K562 (cell line): ENCODE measurements at regions not wholly inside any gene's neighbourhood (a gene's known extent, or its start where the extent isn't known, plus 50 kb on each side); places are given as distances from the start of the nearest gene placed in this dataset.

Experiments
- ATAC-seq: fragments of 200-7000 bp; cut with Tn5 transposase; 3 replicates; pipeline ENCODE4 v1.9.1; 2020; ENCODE audit warnings: moderate library complexity
- BruUV-seq: library from RNA; stranded (reverse); fragments of 400-500 nt; replicated peaks from 2 replicates; lab custom pipeline; 2021; lab: Mats Ljungman, UMichigan
- CTCF ChIA-PET: fragments of 300-600 bp; formaldehyde crosslinking; extraction: SDS; loops from one replicate; lab custom pipeline; 2021; ENCODE audit warnings: low intra/inter-chr PET ratio; lab: Yijun Ruan, JAX
- POLR2A ChIA-PET: fragments of 300-600, 350-650 bp; sonication (Branson Sonifier 250); formaldehyde crosslinking; extraction: SDS; loops from one replicate; lab custom pipeline; 2021; ENCODE audit warnings: antibody characterized with exemption, inconsistent platforms; lab: Yijun Ruan, JAX
- DNase-seq, 4 experiments: peaks; one replicate each; pipeline versions ENCODE4 v3.0.0 to v3.0.0-alpha.2; 2011 to 2018; ENCODE audit warnings: low spot score in 3 of 4, mixed read lengths in 3 of 4; ENCODE audit errors: extremely low read depth in 1 of 4
- FAIRE-seq: peaks from 2 replicates; lab custom pipeline; 2011; peaks lifted over from hg19 to GRCh38; lab: Jason Lieb, UNC
- H2AFZ ChIP-seq: 2 replicates; pipeline ENCODE4 v1.6.0; 2011; ENCODE audit warnings: low read depth, low read length, control low read depth, inconsistent platforms
- H3K27ac ChIP-seq: fragments of 200-600 bp; 3 replicates; pipeline ENCODE4 v1.8.0; 2011; ENCODE audit warnings: low read depth, mild to moderate bottlenecking, control low read depth, inconsistent platforms, low read length, moderate library complexity, mixed read lengths; ENCODE audit errors: extremely low read depth
- H3K27me3 ChIP-seq, 2 experiments: fragments of 300-600 bp in 1 of 2; 2 replicates in 1 of 2; 3 replicates in 1 of 2; pipeline versions ENCODE4 v1.6.0 to v1.8.0; 2011; ENCODE audit warnings: inconsistent platforms in 2 of 2, low read length in 2 of 2, mild to moderate bottlenecking in 1 of 2, mixed read lengths in 1 of 2, moderate library complexity in 1 of 2; ENCODE audit not compliant: control insufficient read depth in 2 of 2, insufficient read depth in 2 of 2
- H3K36me3 ChIP-seq: fragments of 300-600 bp; 3 replicates; pipeline ENCODE4 v1.8.0; 2011; ENCODE audit warnings: mild to moderate bottlenecking, low read length, inconsistent platforms; ENCODE audit not compliant: control insufficient read depth, insufficient read depth
- H3K4me1 ChIP-seq, 2 experiments: fragments of 200-600 bp in 1 of 2; replicated peaks in 1 of 2; 2 replicates in 1 of 2; 3 replicates in 1 of 2; pipeline versions ENCODE4 v1.5.1 to v1.8.0; 2011; ENCODE audit warnings: inconsistent platforms in 2 of 2, low read length in 2 of 2, mild to moderate bottlenecking in 1 of 2, mixed read lengths in 1 of 2, moderate library complexity in 1 of 2; ENCODE audit not compliant: control insufficient read depth in 2 of 2, insufficient read depth in 2 of 2
- H3K4me2 ChIP-seq: 2 replicates; pipeline ENCODE4 v1.6.1; 2011; ENCODE audit warnings: low read length, control low read depth, inconsistent platforms, mixed read lengths; ENCODE audit not compliant: insufficient read depth
- H3K4me3 ChIP-seq: fragments of 200-600 bp; sonication (generic), shearing (Covaris generic); 2 replicates; pipeline ENCODE4 v1.5.1; 2016; ENCODE audit warnings: control low read depth, inconsistent platforms
- H3K79me2 ChIP-seq: fragments of 200-600 bp; 3 replicates; pipeline ENCODE4 v1.8.0; 2011; ENCODE audit warnings: low read length, inconsistent platforms; ENCODE audit not compliant: control insufficient read depth, insufficient read depth
- H3K9ac ChIP-seq, 2 experiments: 2 replicates each; pipeline versions ENCODE4 v1.6.0 to v1.6.1; 2011; ENCODE audit warnings: low read depth in 2 of 2, low read length in 2 of 2, control low read depth in 1 of 2, inconsistent platforms in 1 of 2, mild to moderate bottlenecking in 1 of 2, mixed read lengths in 1 of 2; ENCODE audit not compliant: insufficient read depth in 1 of 2
- H3K9me1 ChIP-seq: one replicate; pipeline ENCODE4 v1.6.0; 2011; ENCODE audit warnings: inconsistent platforms, mild to moderate bottlenecking, low read length, moderate library complexity; ENCODE audit not compliant: control insufficient read depth, insufficient read depth
- H3K9me3 ChIP-seq: replicated peaks from 2 replicates; pipeline ENCODE4 v1.5.1; 2011; ENCODE audit warnings: low read depth, low read length, inconsistent platforms; ENCODE audit not compliant: control insufficient read depth, insufficient read depth
- H4K20me1 ChIP-seq: replicated peaks from 2 replicates; pipeline ENCODE4 v1.6.1; 2011; ENCODE audit warnings: low read length, inconsistent platforms, mixed read lengths; ENCODE audit not compliant: control insufficient read depth, insufficient read depth
- RHOXF2B ChIP-seq: fragments of 250-450 bp; sonication (Bioruptor Pico); conservative IDR thresholded peaks from 2 replicates; pipeline ENCODE4 v1.5.1; 2021
- SAP30 ChIP-seq: fragments of 200-600 bp; sonication (generic); IDR thresholded peaks from 2 replicates; pipeline ENCODE4 v1.6.1; 2012; ENCODE audit warnings: borderline replicate concordance, low read depth, mild to moderate bottlenecking, moderate library complexity, low read length, control low read depth, inconsistent platforms; ENCODE audit not compliant: insufficient read depth, poor library complexity, severe bottlenecking
- SRSF7 ChIP-seq: fragments of 200-400 bp; formaldehyde crosslinking; optimal IDR thresholded peaks from 2 replicates; pipeline ENCODE3; 2017; ENCODE audit warnings: mild to moderate bottlenecking, low read depth, low read length
- TFAM ChIP-seq: fragments of 250-450 bp; sonication (Bioruptor Pico); conservative IDR thresholded peaks from 2 replicates; pipeline ENCODE4 v1.5.0; 2021; ENCODE audit warnings: mild to moderate bottlenecking, moderate library complexity
- ZKSCAN1 ChIP-seq: fragments of 150-350 bp; IDR thresholded peaks from 2 replicates; pipeline ENCODE4 v1.6.1; 2016; ENCODE audit warnings: low read depth, low read length
- ZNF583 ChIP-seq: fragments of 250-450 bp; sonication (Bioruptor Pico); IDR thresholded peaks from 2 replicates; pipeline ENCODE4 v1.4.0; 2020
- in situ Hi-C: fragments of 300-500 bp; cut with MboI; formaldehyde crosslinking; loops from 4 replicates; pipeline ENCODE4 v1.15.0; 2018; ENCODE audit warnings: inconsistent platforms, mixed read lengths
- intact Hi-C: fragments of 100-400 bp; cut with micrococcal nuclease; formaldehyde crosslinking; loops from 2 replicates; pipeline ENCODE4 v1.14.2; 2022

GRCh38 chr6:82033631-82034211 is 213.8 kb downstream of the IBTK start (continued):
- TF ChIP-seq SAP30 (no peak), ZNF583 (CRISPR knock-in tag) (no peak), ZKSCAN1 (no peak)

GRCh38 chr6:82032444-82032843 is 215.1 kb downstream of the IBTK start:
- no peaks in the 10 kb centered on the region for H3K27me3 ChIP-seq
- no peak overlapping the region for H3K4me3 ChIP-seq
- in situ Hi-C loops = no loop called here
- H2AFZ ChIP-seq = no peak overlapping the region
- no peaks in the 10 kb centered on the region for H3K9me1 ChIP-seq
- no peak overlapping the region for H3K4me2 ChIP-seq
- FAIRE-seq = no peak
- POLR2A ChIA-PET = no interaction called here
- no peak overlapping the region for H3K9ac ChIP-seq
- DNase-seq = no peak
- no peaks in the 10 kb centered on the region for H3K36me3 ChIP-seq
- CTCF ChIA-PET = no interaction called here
- no peak for ATAC-seq
- H3K4me1 ChIP-seq = no peaks in the 10 kb centered on the region
- no peaks in the 10 kb centered on the region for H3K9me3 ChIP-seq
- H3K27ac ChIP-seq = no peak overlapping the region
- no peak for TF ChIP-seq SRSF7
- TF ChIP-seq RHOXF2B (CRISPR knock-in tag) = no peak
- no peak for TF ChIP-seq TFAM (CRISPR knock-in tag)
- TF ChIP-seq, all 486 proteins: peak for 0
- no peaks in the 10 kb centered on the region for H3K79me2 ChIP-seq
- no peaks in the 10 kb centered on the region for H4K20me1 ChIP-seq
- intact Hi-C loops = no loop called here
- BruUV-seq = no TSS peak
